MM.1S (cell line): ENCODE measurements at regions not wholly inside any gene's neighbourhood (a gene's known extent, or its start where the extent isn't known, plus 50 kb on each side); places are given as distances from the start of the nearest gene placed in this dataset.

Experiments used
- DNase-seq: peaks from one replicate; pipeline ENCODE4 v3.0.0-alpha.2; 2015
- H2AFZ ChIP-seq: fragments of 300-600 bp; sonication (generic); 2 replicates; pipeline ENCODE4 v1.6.0; 2016; ENCODE audit warnings: antibody characterized with exemption, low read length
- H3F3A ChIP-seq: fragments of 300-600 bp; sonication (generic); 2 replicates; pipeline ENCODE4 v1.6.1; 2016; ENCODE audit warnings: mild to moderate bottlenecking, antibody characterized with exemption, low read length, moderate library complexity, mixed read lengths; ENCODE audit not compliant: insufficient read depth
- H3K27ac ChIP-seq: fragments of 300-600 bp; sonication (generic); 2 replicates; pipeline ENCODE4 v1.5.1; 2016; ENCODE audit warnings: mild to moderate bottlenecking, low read length
- H3K27me3 ChIP-seq: fragments of 300-600 bp; sonication (generic); replicated peaks from 2 replicates; pipeline ENCODE4 v1.6.0; 2016; ENCODE audit warnings: low read length; ENCODE audit not compliant: insufficient read depth
- H3K36me3 ChIP-seq: fragments of 300-600 bp; sonication (generic); replicated peaks from 2 replicates; pipeline ENCODE4 v1.6.1; 2016; ENCODE audit warnings: mild to moderate bottlenecking, low read length, mixed read lengths; ENCODE audit not compliant: insufficient read depth
- H3K4me1 ChIP-seq: fragments of 300-600 bp; sonication (generic); 2 replicates; pipeline ENCODE4 v1.6.1; 2016; ENCODE audit warnings: low read length, mixed read lengths
- H3K4me2 ChIP-seq: fragments of 300-600 bp; sonication (generic); 2 replicates; pipeline ENCODE4 v1.6.0; 2016; ENCODE audit warnings: low read depth, low read length
- H3K4me3 ChIP-seq: fragments of 300-600 bp; sonication (generic); 2 replicates; pipeline ENCODE4 v1.5.1; 2016; ENCODE audit warnings: low read length, mixed read lengths
- H3K79me2 ChIP-seq: fragments of 300-600 bp; sonication (generic); 2 replicates; pipeline ENCODE4 v1.6.1; 2016; ENCODE audit warnings: mixed run types, low read length, mixed read lengths
- H3K9ac ChIP-seq: fragments of 300-600 bp; sonication (generic); 2 replicates; pipeline ENCODE4 v1.6.1; 2016; ENCODE audit warnings: low read length, mixed read lengths
- H3K9me2 ChIP-seq: fragments of 300-600 bp; sonication (generic); replicated peaks from 2 replicates; pipeline ENCODE4 v1.6.1; 2016; ENCODE audit warnings: mild to moderate bottlenecking, low read length, mixed read lengths; ENCODE audit not compliant: insufficient read depth
- H3K9me3 ChIP-seq: fragments of 300-600 bp; sonication (generic); replicated peaks from 2 replicates; pipeline ENCODE4 v1.6.1; 2016; ENCODE audit warnings: mild to moderate bottlenecking, low read length, mixed read lengths; ENCODE audit not compliant: insufficient read depth
- H4K20me1 ChIP-seq: fragments of 300-600 bp; sonication (generic); 2 replicates; pipeline ENCODE4 v1.6.1; 2016; ENCODE audit warnings: mild to moderate bottlenecking, low read length, moderate library complexity, mixed read lengths; ENCODE audit not compliant: insufficient read depth
- EZH2 ChIP-seq: fragments of 300-600 bp; sonication (generic); optimal IDR thresholded peaks from 2 replicates; pipeline ENCODE3; 2017; ENCODE audit warnings: low read depth, mild to moderate bottlenecking, antibody characterized with exemption, low read length, mixed read lengths
- EZH2phosphoT487 ChIP-seq: fragments of 300-600 bp; sonication (generic); IDR thresholded peaks from 2 replicates; pipeline ENCODE4 v1.6.1; 2018; ENCODE audit warnings: antibody characterized with exemption, low read length
- TF ChIP-seq, protein P1 (sequence below): fragments of 300-600 bp; sonication (generic); IDR thresholded peaks from 2 replicates; pipeline ENCODE4 v1.5.1; 2016; ENCODE audit warnings: antibody characterized with exemption, low read length, mixed read lengths

- no peak for DNase-seq
- Histone ChIP-seq H3K27ac (no peak overlapping the region), H4K20me1 (no peaks in the 10 kb centered on the region), H3K36me3 (no peaks in the 10 kb centered on the region), H3K9ac (no peak overlapping the region), H3K27me3 (no peaks in the 10 kb centered on the region), H3K4me2 (no peak overlapping the region), H3K4me1 (no peaks in the 10 kb centered on the region), H3F3A (no peaks in the 10 kb centered on the region), H2AFZ (no peak overlapping the region), H3K9me3 (no peaks in the 10 kb centered on the region), H3K79me2 (no peaks in the 10 kb centered on the region), H3K9me2 (no peaks in the 10 kb centered on the region), H3K4me3 (no peak overlapping the region)
- TF ChIP-seq EZH2 = no peak
- TF ChIP-seq, protein P1, sequence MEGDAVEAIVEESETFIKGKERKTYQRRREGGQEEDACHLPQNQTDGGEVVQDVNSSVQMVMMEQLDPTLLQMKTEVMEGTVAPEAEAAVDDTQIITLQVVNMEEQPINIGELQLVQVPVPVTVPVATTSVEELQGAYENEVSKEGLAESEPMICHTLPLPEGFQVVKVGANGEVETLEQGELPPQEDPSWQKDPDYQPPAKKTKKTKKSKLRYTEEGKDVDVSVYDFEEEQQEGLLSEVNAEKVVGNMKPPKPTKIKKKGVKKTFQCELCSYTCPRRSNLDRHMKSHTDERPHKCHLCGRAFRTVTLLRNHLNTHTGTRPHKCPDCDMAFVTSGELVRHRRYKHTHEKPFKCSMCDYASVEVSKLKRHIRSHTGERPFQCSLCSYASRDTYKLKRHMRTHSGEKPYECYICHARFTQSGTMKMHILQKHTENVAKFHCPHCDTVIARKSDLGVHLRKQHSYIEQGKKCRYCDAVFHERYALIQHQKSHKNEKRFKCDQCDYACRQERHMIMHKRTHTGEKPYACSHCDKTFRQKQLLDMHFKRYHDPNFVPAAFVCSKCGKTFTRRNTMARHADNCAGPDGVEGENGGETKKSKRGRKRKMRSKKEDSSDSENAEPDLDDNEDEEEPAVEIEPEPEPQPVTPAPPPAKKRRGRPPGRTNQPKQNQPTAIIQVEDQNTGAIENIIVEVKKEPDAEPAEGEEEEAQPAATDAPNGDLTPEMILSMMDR = no peak
- no peak for TF ChIP-seq EZH2phosphoT487
Observed at GRCh38 chr4:32475710-32476109, 1755.5 kb downstream of the PCDH7 start.

DNA sequence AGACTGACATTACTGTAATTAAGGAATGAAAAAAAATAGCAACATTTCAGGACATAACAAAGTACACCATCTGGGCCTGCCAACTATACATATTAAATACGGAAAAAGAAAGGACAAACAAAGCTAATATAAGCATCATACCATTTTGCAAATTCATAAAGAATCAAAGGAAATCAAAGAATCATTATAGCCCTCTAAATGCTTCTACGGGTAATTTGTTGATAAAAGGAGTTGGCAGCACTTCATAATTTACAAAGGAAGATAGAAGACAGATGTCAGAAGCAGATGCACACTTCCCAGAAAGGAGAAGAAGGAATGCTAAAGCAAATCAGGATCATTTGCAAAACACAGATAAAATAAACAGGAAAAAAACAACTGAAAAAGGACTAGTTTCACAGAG, 1757.3 kb downstream of the PCDH7 start:
- no peak for DNase-seq
- Histone ChIP-seq H3K36me3 (no peaks in the 10 kb centered on the region), H3K9me2 (no peaks in the 10 kb centered on the region), H3K9me3 (no peaks in the 10 kb centered on the region), H3K4me2 (no peak overlapping the region), H3K27me3 (no peaks in the 10 kb centered on the region), H3F3A (no peaks in the 10 kb centered on the region), H3K9ac (no peak overlapping the region), H3K79me2 (no peaks in the 10 kb centered on the region), H2AFZ (no peak overlapping the region), H3K27ac (no peak overlapping the region), H3K4me1 (no peaks in the 10 kb centered on the region), H4K20me1 (no peaks in the 10 kb centered on the region), H3K4me3 (no peak overlapping the region)
- TF ChIP-seq EZH2 (no peak), EZH2phosphoT487 (no peak)
- TF ChIP-seq, protein P1 = no peak

- H3K9me3 ChIP-seq = no peaks in the 10 kb centered on the region
- TF ChIP-seq EZH2phosphoT487 (no peak), EZH2 (no peak)
- TF ChIP-seq, protein P1 = no peak
- no peaks in the 10 kb centered on the region for H3K4me1 ChIP-seq
- H4K20me1 ChIP-seq = no peaks in the 10 kb centered on the region
- H3K79me2 ChIP-seq = no peaks in the 10 kb centered on the region
- no peaks in the 10 kb centered on the region for H3F3A ChIP-seq
- H3K4me3 ChIP-seq = no peak overlapping the region
- H3K36me3 ChIP-seq = no peaks in the 10 kb centered on the region
- H2AFZ ChIP-seq = no peak overlapping the region
- no peaks in the 10 kb centered on the region for H3K9me2 ChIP-seq
- no peak overlapping the region for H3K4me2 ChIP-seq
- no peak overlapping the region for H3K27ac ChIP-seq
- H3K9ac ChIP-seq = no peak overlapping the region
- no peak for DNase-seq
- H3K27me3 ChIP-seq = no peaks in the 10 kb centered on the region
Observed at GRCh38 chr4:32485956-32486355, 1765.8 kb downstream of the PCDH7 start.
